Smooth muscle cell (in vitro differentiated cells): ENCODE measurements at regions not wholly inside any gene's neighbourhood (a gene's known extent, or its start where the extent isn't known, plus 50 kb on each side); places are given as distances from the start of the nearest gene placed in this dataset.

Source experiments
- DNase-seq: peaks from one replicate; lab custom pipeline; 2025; ENCODE audit not compliant: unreplicated experiment; lab: John Stamatoyannopoulos, UW
- H2AFZ ChIP-seq: fragments of 200-600 bp; sonication (generic); 2 replicates; pipeline ENCODE4 v1.6.0; 2016; ENCODE audit warnings: antibody characterized with exemption, low read depth, mild to moderate bottlenecking
- H3F3A ChIP-seq: fragments of 200-600 bp; sonication (generic); 2 replicates; pipeline ENCODE4 v1.6.0; 2017; ENCODE audit warnings: antibody characterized with exemption, low read depth
- H3K27ac ChIP-seq: fragments of 200-600 bp; sonication (generic); 2 replicates; pipeline ENCODE4 v1.5.1; 2016; ENCODE audit warnings: low read depth, mild to moderate bottlenecking
- H3K27me3 ChIP-seq: fragments of 200-600 bp; sonication (generic); 2 replicates; pipeline ENCODE4 v1.6.1; 2016; ENCODE audit warnings: low read depth, mild to moderate bottlenecking
- H3K36me3 ChIP-seq: fragments of 200-600 bp; sonication (generic); 2 replicates; pipeline ENCODE4 v1.5.1; 2016; ENCODE audit warnings: low read depth
- H3K4me1 ChIP-seq: fragments of 200-600 bp; sonication (generic); 2 replicates; pipeline ENCODE4 v1.5.1; 2016; ENCODE audit warnings: low read depth
- H3K4me2 ChIP-seq: fragments of 200-600 bp; sonication (generic); 2 replicates; pipeline ENCODE4 v1.6.0; 2016; ENCODE audit warnings: mild to moderate bottlenecking
- H3K4me3 ChIP-seq: fragments of 200-600 bp; sonication (generic); 2 replicates; pipeline ENCODE4 v1.5.1; 2016; ENCODE audit warnings: mild to moderate bottlenecking
- H3K79me2 ChIP-seq: fragments of 200-600 bp; sonication (generic); 2 replicates; pipeline ENCODE4 v1.6.0; 2016; ENCODE audit warnings: low read depth, mild to moderate bottlenecking
- H3K9ac ChIP-seq: fragments of 200-600 bp; sonication (generic); 2 replicates; pipeline ENCODE4 v1.6.0; 2016; ENCODE audit warnings: low read depth
- H3K9me3 ChIP-seq: fragments of 200-600 bp; sonication (generic); replicated peaks from 2 replicates; pipeline ENCODE4 v1.5.1; 2016; ENCODE audit warnings: low read depth
- H4K20me1 ChIP-seq: fragments of 200-600 bp; sonication (generic); 2 replicates; pipeline ENCODE4 v1.6.0; 2016; ENCODE audit warnings: low read depth
- CTCF ChIP-seq: fragments of 200-600 bp; sonication (generic); IDR thresholded peaks from 2 replicates; pipeline ENCODE4 v1.5.1; 2017; ENCODE audit warnings: borderline replicate concordance, mild to moderate bottlenecking, antibody characterized with exemption; ENCODE audit not compliant: insufficient read depth, poor library complexity, severe bottlenecking
- WGBS: methylation state at CpG from one replicate; pipeline ENCODE4 v1.1.7; 2016; ENCODE audit warnings: low lambda C conversion rate; 5-methylcytosine and 5-hydroxymethylcytosine counted together

GRCh38 chr1:55480029-55480795 is 265.0 kb upstream of the USP24 start:
- no peaks in the 10 kb centered on the region for H3K27me3 ChIP-seq
- no peak for TF ChIP-seq CTCF
- H3K79me2 ChIP-seq: no peaks in the 10 kb centered on the region
- 48% methylated on average over 2 of the region's 2 CpGs for WGBS
- no peak overlapping the region for H3K9ac ChIP-seq
- no peak overlapping the region for H2AFZ ChIP-seq
- no peak overlapping the region for H3K4me3 ChIP-seq
- H3K4me2 ChIP-seq: no peak overlapping the region
- no peaks in the 10 kb centered on the region for H3F3A ChIP-seq
- H3K36me3 ChIP-seq: no peaks in the 10 kb centered on the region
- H3K9me3 ChIP-seq: no peaks in the 10 kb centered on the region
- no peaks in the 10 kb centered on the region for H3K4me1 ChIP-seq
- H4K20me1 ChIP-seq: no peaks in the 10 kb centered on the region
- DNase-seq: no peak
- no peak overlapping the region for H3K27ac ChIP-seq

DNA sequence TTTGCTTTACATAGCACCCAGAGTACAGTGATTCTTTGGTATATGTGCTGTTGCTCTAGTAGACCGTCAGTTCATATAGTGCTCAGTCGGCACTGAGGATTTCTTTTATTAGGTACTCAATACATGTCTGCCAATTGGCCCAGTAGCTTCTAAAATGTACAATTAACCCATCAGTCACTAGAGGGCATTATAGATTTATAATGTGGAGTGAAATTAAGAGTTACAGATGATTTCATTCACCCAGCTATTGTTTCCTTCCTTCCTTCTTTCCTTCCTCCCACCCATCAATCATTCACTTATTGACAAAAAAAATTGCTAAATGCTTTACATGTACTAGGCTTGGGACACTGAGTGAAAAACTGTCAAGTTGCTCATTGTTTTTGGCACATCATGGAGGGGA is 263.6 kb upstream of the USP24 start:
- H2AFZ ChIP-seq: no peak overlapping the region
- no peaks in the 10 kb centered on the region for H3K79me2 ChIP-seq
- H3K27ac ChIP-seq: no peak overlapping the region
- no peaks in the 10 kb centered on the region for H3K9me3 ChIP-seq
- H4K20me1 ChIP-seq: no peaks in the 10 kb centered on the region
- H3K4me3 ChIP-seq: no peak overlapping the region
- no peak overlapping the region for H3K4me2 ChIP-seq
- no peaks in the 10 kb centered on the region for H3F3A ChIP-seq
- no peak for DNase-seq
- H3K9ac ChIP-seq: no peak overlapping the region
- no peaks in the 10 kb centered on the region for H3K27me3 ChIP-seq
- 65% methylated on average over 2 of the region's 2 CpGs for WGBS
- H3K4me1 ChIP-seq: no peaks in the 10 kb centered on the region
- peak; percentile 38 for TF ChIP-seq CTCF
- no peaks in the 10 kb centered on the region for H3K36me3 ChIP-seq

DNA sequence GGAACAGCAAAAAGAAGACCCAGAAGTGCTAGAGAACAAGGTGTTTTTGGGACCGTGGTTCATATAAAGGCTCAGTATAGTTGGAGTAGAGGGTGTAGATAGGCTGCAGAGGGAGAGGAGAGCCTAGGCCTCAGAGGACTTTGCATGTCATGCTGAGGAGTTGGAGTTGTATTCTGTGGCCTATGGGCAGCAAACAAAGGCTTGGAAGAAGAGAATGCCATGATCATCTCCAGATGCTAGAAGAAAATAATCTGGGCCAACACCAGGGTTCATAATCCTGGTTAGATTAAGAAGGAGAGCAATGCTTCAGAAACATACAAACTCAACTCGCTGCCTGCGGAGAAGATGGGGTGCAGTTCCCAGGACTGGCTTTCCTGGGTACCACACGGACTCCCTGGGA is 262.8 kb upstream of the USP24 start:
- Histone ChIP-seq H3K9me3 (no peaks in the 10 kb centered on the region), H3F3A (no peaks in the 10 kb centered on the region), H3K9ac (no peak overlapping the region), H3K79me2 (no peaks in the 10 kb centered on the region), H3K4me3 (no peak overlapping the region), H3K4me1 (no peaks in the 10 kb centered on the region), H3K4me2 (no peak overlapping the region), H3K27me3 (no peaks in the 10 kb centered on the region), H4K20me1 (no peaks in the 10 kb centered on the region), H3K27ac (no peak overlapping the region), H3K36me3 (no peaks in the 10 kb centered on the region), H2AFZ (no peak overlapping the region)
- 92% methylated on average over 4 of the region's 4 CpGs for WGBS
- no peak for DNase-seq
- no peak for TF ChIP-seq CTCF

GRCh38 chr1:55476445-55477015 is 261.4 kb upstream of the USP24 start:
- Histone ChIP-seq H3K4me1 (no peaks in the 10 kb centered on the region), H3K27ac (no peak overlapping the region), H3F3A (no peaks in the 10 kb centered on the region), H2AFZ (no peak overlapping the region), H3K36me3 (no peaks in the 10 kb centered on the region), H3K9me3 (no peaks in the 10 kb centered on the region), H3K79me2 (no peaks in the 10 kb centered on the region), H3K27me3 (no peaks in the 10 kb centered on the region), H4K20me1 (no peaks in the 10 kb centered on the region), H3K4me2 (no peak overlapping the region), H3K4me3 (no peak overlapping the region), H3K9ac (no peak overlapping the region)
- no peak for DNase-seq
- TF ChIP-seq CTCF: no peak
- 92% methylated on average over 6 of the region's 6 CpGs for WGBS
